H9 (cell line): ENCODE measurements at regions not wholly inside any gene's neighbourhood (a gene's known extent, or its start where the extent isn't known, plus 50 kb on each side); places are given as distances from the start of the nearest gene placed in this dataset.

Experiments
- DNase-seq: peaks from one replicate; pipeline ENCODE4 v3.0.0-alpha.2; 2017
- H2AFZ ChIP-seq: one replicate; pipeline ENCODE4 v1.6.1; 2013; ENCODE audit warnings: mild to moderate bottlenecking, low read length, control low read depth, moderate library complexity
- H2AK5ac ChIP-seq: 2 replicates; pipeline ENCODE4 v1.6.1; 2013; ENCODE audit warnings: low read length, control low read depth, mixed read lengths; ENCODE audit not compliant: insufficient read length
- H2BK120ac ChIP-seq: one replicate; pipeline ENCODE4 v1.6.1; 2013; ENCODE audit warnings: low read depth, mild to moderate bottlenecking, low read length, control low read depth, inconsistent platforms; ENCODE audit not compliant: poor library complexity, severe bottlenecking
- H2BK12ac ChIP-seq: 2 replicates; pipeline ENCODE4 v1.6.1; 2013; ENCODE audit warnings: low read length, control low read depth, mixed read lengths, low read depth; ENCODE audit not compliant: insufficient read length
- H2BK15ac ChIP-seq: 2 replicates; pipeline ENCODE4 v1.6.1; 2013; ENCODE audit warnings: low read depth, low read length, control low read depth
- H2BK20ac ChIP-seq: one replicate; pipeline ENCODE4 v1.6.1; 2013; ENCODE audit warnings: low read depth, mild to moderate bottlenecking, low read length, control low read depth, inconsistent platforms; ENCODE audit not compliant: poor library complexity, severe bottlenecking
- H2BK5ac ChIP-seq: 2 replicates; pipeline ENCODE4 v1.6.1; 2013; ENCODE audit warnings: low read length, control low read depth, mixed read lengths; ENCODE audit not compliant: insufficient read length
- H3K14ac ChIP-seq: 2 replicates; pipeline ENCODE4 v1.6.1; 2013; ENCODE audit warnings: low read length, control low read depth; ENCODE audit not compliant: insufficient read depth
- H3K18ac ChIP-seq: 2 replicates; pipeline ENCODE4 v1.6.1; 2013; ENCODE audit warnings: low read depth, mild to moderate bottlenecking, mixed read lengths, low read length, control low read depth; ENCODE audit not compliant: insufficient read length
- H3K23ac ChIP-seq: 2 replicates; pipeline ENCODE4 v1.6.1; 2013; ENCODE audit warnings: low read length, control low read depth, mixed read lengths, low read depth; ENCODE audit not compliant: insufficient read length
- H3K23me2 ChIP-seq: 2 replicates; pipeline ENCODE4 v1.6.1; 2013; ENCODE audit warnings: low read depth, mild to moderate bottlenecking, mixed read lengths, low read length, control low read depth; ENCODE audit not compliant: insufficient read length, poor library complexity, severe bottlenecking
- H3K27ac ChIP-seq: 2 replicates; pipeline ENCODE4 v1.5.1; 2013; ENCODE audit warnings: low read length, control low read depth, mixed read lengths, low read depth; ENCODE audit not compliant: insufficient read length
- H3K27me3 ChIP-seq: 2 replicates; pipeline ENCODE4 v1.6.1; 2013; ENCODE audit warnings: low read length, control low read depth, inconsistent platforms; ENCODE audit not compliant: insufficient read depth
- H3K4ac ChIP-seq: 2 replicates; pipeline ENCODE4 v1.6.1; 2013; ENCODE audit warnings: low read depth, mild to moderate bottlenecking, control low read depth, inconsistent platforms, low read length, moderate library complexity
- H3K4me1 ChIP-seq: 2 replicates; pipeline ENCODE4 v1.6.1; 2013; ENCODE audit warnings: low read length, control low read depth, inconsistent platforms; ENCODE audit not compliant: insufficient read depth
- H3K4me2 ChIP-seq: 2 replicates; pipeline ENCODE4 v1.6.1; 2013; ENCODE audit warnings: low read length, control low read depth, mixed read lengths; ENCODE audit not compliant: insufficient read length, insufficient read depth
- H3K56ac ChIP-seq: 2 replicates; pipeline ENCODE4 v1.6.1; 2013; ENCODE audit warnings: low read depth, mild to moderate bottlenecking, mixed read lengths, low read length, control low read depth; ENCODE audit not compliant: insufficient read length
- H3K79me1 ChIP-seq: 2 replicates; pipeline ENCODE4 v1.6.1; 2013; ENCODE audit warnings: low read depth, mild to moderate bottlenecking, moderate library complexity, low read length, control low read depth, inconsistent platforms; ENCODE audit not compliant: insufficient read depth, poor library complexity, severe bottlenecking
- H3K79me2 ChIP-seq: 2 replicates; pipeline ENCODE4 v1.6.1; 2013; ENCODE audit warnings: low read length, control low read depth, inconsistent platforms; ENCODE audit not compliant: insufficient read depth
- H3K9ac ChIP-seq: 2 replicates; pipeline ENCODE4 v1.6.1; 2013; ENCODE audit warnings: low read length, control low read depth, mixed read lengths; ENCODE audit not compliant: insufficient read length; ENCODE audit errors: extremely low read depth
- H3K9me3 ChIP-seq: one replicate; pipeline ENCODE4 v1.6.1; 2013; ENCODE audit warnings: low read depth, low read length, inconsistent platforms; ENCODE audit not compliant: control insufficient read depth
- H3T11ph ChIP-seq: one replicate; pipeline ENCODE4 v1.6.1; 2013; ENCODE audit warnings: mild to moderate bottlenecking, low read length, control low read depth, inconsistent platforms
- H4K20me1 ChIP-seq: one replicate; pipeline ENCODE4 v1.6.1; 2013; ENCODE audit not compliant: control insufficient read depth, insufficient read length, insufficient read depth
- H4K5ac ChIP-seq: 2 replicates; pipeline ENCODE4 v1.6.1; 2013; ENCODE audit warnings: low read depth, mild to moderate bottlenecking, mixed read lengths, low read length, control low read depth; ENCODE audit not compliant: insufficient read length
- H4K8ac ChIP-seq: replicated peaks from 2 replicates; pipeline ENCODE4 v1.6.1; 2013; ENCODE audit warnings: low read length, control low read depth, mixed read lengths, low read depth; ENCODE audit not compliant: insufficient read length
- H4K91ac ChIP-seq: 2 replicates; pipeline ENCODE4 v1.6.1; 2013; ENCODE audit warnings: low read depth, mild to moderate bottlenecking, moderate library complexity, mixed read lengths, low read length, control low read depth; ENCODE audit not compliant: insufficient read length
- H3K27ac Mint-ChIP-seq, 3 experiments: 2 replicates in 2 of 3; 3 replicates in 1 of 3; pipeline ENCODE4 v1.8.0; 2020 to 2021; ENCODE audit warnings: mixed read lengths in 3 of 3, mild to moderate bottlenecking in 1 of 3, moderate library complexity in 1 of 3
- H3K27me3 Mint-ChIP-seq: 2 replicates; pipeline ENCODE4 v1.8.0; 2021; ENCODE audit warnings: low read depth, mild to moderate bottlenecking, moderate library complexity, mixed read lengths
- H3K36me3 Mint-ChIP-seq, 3 experiments: 2 replicates in 2 of 3; 3 replicates in 1 of 3; pipeline ENCODE4 v1.8.0; 2020 to 2021; ENCODE audit warnings: low read depth in 3 of 3, mixed read lengths in 3 of 3; ENCODE audit not compliant: insufficient read depth in 1 of 3
- H3K4me1 Mint-ChIP-seq, 2 experiments: 2 replicates each; pipeline ENCODE4 v1.8.0; 2020; ENCODE audit warnings: mixed read lengths in 2 of 2
- H3K4me3 Mint-ChIP-seq, 2 experiments: 2 replicates in 1 of 2; 3 replicates in 1 of 2; pipeline ENCODE4 v1.8.0; 2020 to 2021; ENCODE audit warnings: mild to moderate bottlenecking in 2 of 2, mixed read lengths in 2 of 2, moderate library complexity in 1 of 2
- H3K9me3 Mint-ChIP-seq, 2 experiments: 2 replicates in 1 of 2; 3 replicates in 1 of 2; pipeline ENCODE4 v1.8.0; 2020; ENCODE audit warnings: mild to moderate bottlenecking in 2 of 2, mixed read lengths in 2 of 2, moderate library complexity in 1 of 2
- WGBS: extraction: QIAGEN DNeasy Blood & Tissue Kit; methylation state at CpG from one replicate; pipeline ENCODE4 v1.1.7; 2013; ENCODE audit warnings: missing lambda C conversion rate, low lambda C conversion rate, mixed read lengths; ENCODE audit not compliant: insufficient read length; ENCODE audit errors: extremely low coverage; 5-methylcytosine and 5-hydroxymethylcytosine counted together
- TF ChIP-seq, protein P1 (sequence below): fragments of 200-600 bp; sonication (generic); conservative IDR thresholded peaks from 3 replicates; pipeline ENCODE4 v1.8.0; 2021; ENCODE audit warnings: antibody characterized with exemption, mild to moderate bottlenecking

- Histone ChIP-seq H3K23ac (no peak overlapping the region), H2BK5ac (no peak overlapping the region), H3K79me2 (no peaks in the 10 kb centered on the region), H4K91ac (no peak overlapping the region), H3K4me2 (no peak overlapping the region), H3K27ac (no peak overlapping the region), H2AK5ac (no peak overlapping the region), H2BK15ac (no peak overlapping the region), H3T11ph (no peak overlapping the region), H3K23me2 (no peaks in the 10 kb centered on the region), H2BK20ac (no peak overlapping the region), H3K56ac (no peak overlapping the region), H3K4me1 (no peaks in the 10 kb centered on the region; the same call in 1 of the 2 replicates), H4K5ac (no peak overlapping the region), H2BK12ac (no peak overlapping the region), H3K18ac (no peak overlapping the region), H3K79me1 (no peaks in the 10 kb centered on the region), H4K8ac (no peak overlapping the region), H3K4ac (no peak overlapping the region), H3K9me3 (no peaks in the 10 kb centered on the region), H3K9ac (no peak overlapping the region), H3K14ac (no peak overlapping the region), H4K20me1 (no peaks in the 10 kb centered on the region), H2AFZ (no peak overlapping the region), H3K27me3 (no peaks in the 10 kb centered on the region), H2BK120ac (no peak overlapping the region)
- Mint-ChIP-seq H3K27ac (no peak overlapping the region), H3K36me3 (no peaks in the 10 kb centered on the region), H3K4me1 (peaks cover 0 to 3% of the 10 kb centered on the region in 2 experiments; a peak in 1 of 4 replicates), H3K9me3 (no peaks in the 10 kb centered on the region), H3K4me3 (no peak overlapping the region), H3K27me3 (no peaks in the 10 kb centered on the region)
- TF ChIP-seq, protein P1, sequence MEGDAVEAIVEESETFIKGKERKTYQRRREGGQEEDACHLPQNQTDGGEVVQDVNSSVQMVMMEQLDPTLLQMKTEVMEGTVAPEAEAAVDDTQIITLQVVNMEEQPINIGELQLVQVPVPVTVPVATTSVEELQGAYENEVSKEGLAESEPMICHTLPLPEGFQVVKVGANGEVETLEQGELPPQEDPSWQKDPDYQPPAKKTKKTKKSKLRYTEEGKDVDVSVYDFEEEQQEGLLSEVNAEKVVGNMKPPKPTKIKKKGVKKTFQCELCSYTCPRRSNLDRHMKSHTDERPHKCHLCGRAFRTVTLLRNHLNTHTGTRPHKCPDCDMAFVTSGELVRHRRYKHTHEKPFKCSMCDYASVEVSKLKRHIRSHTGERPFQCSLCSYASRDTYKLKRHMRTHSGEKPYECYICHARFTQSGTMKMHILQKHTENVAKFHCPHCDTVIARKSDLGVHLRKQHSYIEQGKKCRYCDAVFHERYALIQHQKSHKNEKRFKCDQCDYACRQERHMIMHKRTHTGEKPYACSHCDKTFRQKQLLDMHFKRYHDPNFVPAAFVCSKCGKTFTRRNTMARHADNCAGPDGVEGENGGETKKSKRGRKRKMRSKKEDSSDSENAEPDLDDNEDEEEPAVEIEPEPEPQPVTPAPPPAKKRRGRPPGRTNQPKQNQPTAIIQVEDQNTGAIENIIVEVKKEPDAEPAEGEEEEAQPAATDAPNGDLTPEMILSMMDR = no peak
- no peak for DNase-seq
- WGBS = no CpG with 5 or more reads among the region's 2 CpGs
Observed at GRCh38 chr2:160876029-160876428, 284.2 kb upstream of the TANK start.
